MG63 (cell line): ENCODE measurements at regions not wholly inside any gene's neighbourhood (a gene's known extent, or its start where the extent isn't known, plus 50 kb on each side); places are given as distances from the start of the nearest gene placed in this dataset.

Source experiments
- DNase-seq: peaks from one replicate; pipeline ENCODE4 v3.0.0-alpha.2; 2020
- H3K27me3 ChIP-seq: fragments of 250-450 bp; sonication (Bioruptor Pico); 2 replicates; pipeline ENCODE4 v1.5.1; 2020; ENCODE audit warnings: mild to moderate bottlenecking, moderate library complexity
- H3K36me3 ChIP-seq: fragments of 250-450 bp; sonication (Bioruptor Pico); 2 replicates; pipeline ENCODE4 v1.5.1; 2020; ENCODE audit warnings: mild to moderate bottlenecking, moderate library complexity
- H3K4me3 ChIP-seq: fragments of 250-450 bp; sonication (Bioruptor Pico); 2 replicates; pipeline ENCODE4 v1.5.1; 2020; ENCODE audit warnings: mild to moderate bottlenecking, moderate library complexity
- H3K9me3 ChIP-seq: fragments of 250-450 bp; sonication (Bioruptor Pico); 2 replicates; pipeline ENCODE4 v1.5.1; 2020; ENCODE audit warnings: mild to moderate bottlenecking, moderate library complexity

DNA sequence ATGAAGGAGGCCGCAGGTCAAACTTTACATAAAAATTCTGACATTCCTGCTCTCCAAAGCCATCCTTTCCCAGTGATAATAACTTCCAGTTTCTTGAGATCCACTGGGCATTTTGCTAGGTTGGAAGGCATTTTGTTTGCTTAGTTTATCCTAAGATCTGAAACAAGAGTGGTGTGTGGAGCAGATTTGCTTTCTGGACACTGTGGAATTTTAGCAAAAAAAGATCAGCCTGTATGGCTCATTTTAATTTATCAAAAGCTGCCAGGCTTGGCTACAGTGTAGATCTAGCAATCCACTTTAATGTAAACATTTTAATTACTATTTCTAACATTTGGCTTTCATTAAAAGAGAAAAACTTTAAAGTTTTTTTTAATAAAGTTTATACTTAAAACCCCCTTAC, 124.8 kb downstream of the SAMD9 start:
- no peak for DNase-seq
- H3K4me3 ChIP-seq: no peak overlapping the region

DNA sequence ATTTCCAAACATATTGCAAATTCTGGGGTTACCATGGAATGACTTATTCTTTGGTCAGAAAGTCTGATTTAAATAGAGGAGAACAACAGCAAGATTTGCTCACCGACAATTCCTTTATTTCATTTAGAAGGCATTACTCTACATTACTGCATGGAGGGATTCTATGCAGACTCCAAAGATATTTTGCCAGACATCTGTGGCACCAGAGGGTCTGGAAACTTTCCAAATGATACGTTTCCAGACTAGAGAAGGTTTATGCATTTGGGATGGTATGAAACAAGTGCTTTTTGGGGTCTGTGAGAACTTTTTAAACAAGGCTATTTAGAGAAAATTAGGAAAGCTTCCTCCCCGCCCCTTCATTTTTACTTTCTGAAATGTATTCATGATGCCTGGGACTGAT, 125.3 kb downstream of the SAMD9 start:
- Histone ChIP-seq H3K4me3 (no peak overlapping the region), H3K9me3 (no peaks in the 10 kb centered on the region), H3K36me3 (no peaks in the 10 kb centered on the region), H3K27me3 (no peaks in the 10 kb centered on the region)
- DNase-seq: no peak

More for the DNA sequence above, 124.8 kb downstream of the SAMD9 start:
- H3K36me3 ChIP-seq: no peaks in the 10 kb centered on the region
- H3K9me3 ChIP-seq: no peaks in the 10 kb centered on the region
- H3K27me3 ChIP-seq: no peaks in the 10 kb centered on the region

DNA sequence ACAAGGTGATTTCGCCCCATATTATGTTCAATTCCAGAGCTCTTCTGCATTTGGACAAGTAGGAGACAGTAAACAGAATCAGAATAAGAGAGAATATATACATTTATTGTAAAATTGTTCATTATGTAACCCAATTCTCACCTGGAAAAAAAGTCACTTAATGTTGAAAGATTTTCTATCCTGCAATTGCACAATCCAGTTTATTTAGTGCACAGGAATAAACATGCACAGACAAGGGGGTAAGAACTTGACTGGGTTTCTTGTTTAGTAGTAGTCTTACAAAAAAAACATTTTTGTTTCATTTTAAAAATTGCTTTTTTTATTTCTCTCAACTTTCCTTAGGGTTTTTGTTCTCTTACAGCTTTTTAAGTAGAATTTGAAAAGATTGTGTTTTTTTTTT, 126.6 kb downstream of the SAMD9 start:
- Histone ChIP-seq H3K4me3 (no peak overlapping the region), H3K27me3 (no peaks in the 10 kb centered on the region), H3K9me3 (no peaks in the 10 kb centered on the region), H3K36me3 (no peaks in the 10 kb centered on the region)
- DNase-seq: no peak

DNA sequence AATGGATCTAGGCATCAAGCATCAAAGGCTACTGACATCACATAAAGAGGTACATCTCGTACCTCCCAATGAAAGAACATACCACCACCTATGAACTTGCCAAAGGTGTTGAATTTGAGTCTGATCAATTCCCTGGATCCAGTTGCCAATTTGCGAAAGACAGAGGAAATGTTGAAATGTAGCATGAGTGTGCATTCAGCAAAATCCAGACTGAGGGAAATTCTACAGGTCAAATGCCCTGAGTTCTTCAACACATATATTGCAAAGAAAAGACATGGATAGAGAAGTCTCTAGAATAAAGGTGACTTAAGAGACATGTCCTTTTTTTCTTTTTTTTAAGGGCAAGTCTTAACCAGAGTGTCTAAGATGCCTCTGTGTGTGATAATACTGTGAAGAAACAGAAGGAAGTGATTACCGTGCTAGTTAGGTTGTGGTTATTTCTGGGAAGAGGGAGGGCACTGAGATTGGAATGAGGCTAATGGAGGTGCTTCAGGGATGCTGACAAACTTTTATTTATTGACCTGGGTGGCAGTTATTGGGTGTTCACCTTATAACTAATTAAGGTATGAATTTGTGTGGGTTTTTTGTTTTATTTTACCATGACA, 128.7 kb downstream of the SAMD9 start:
- Histone ChIP-seq H3K4me3 (no peak overlapping the region), H3K36me3 (no peaks in the 10 kb centered on the region), H3K9me3 (no peaks in the 10 kb centered on the region), H3K27me3 (no peaks in the 10 kb centered on the region)
- no peak for DNase-seq

DNA sequence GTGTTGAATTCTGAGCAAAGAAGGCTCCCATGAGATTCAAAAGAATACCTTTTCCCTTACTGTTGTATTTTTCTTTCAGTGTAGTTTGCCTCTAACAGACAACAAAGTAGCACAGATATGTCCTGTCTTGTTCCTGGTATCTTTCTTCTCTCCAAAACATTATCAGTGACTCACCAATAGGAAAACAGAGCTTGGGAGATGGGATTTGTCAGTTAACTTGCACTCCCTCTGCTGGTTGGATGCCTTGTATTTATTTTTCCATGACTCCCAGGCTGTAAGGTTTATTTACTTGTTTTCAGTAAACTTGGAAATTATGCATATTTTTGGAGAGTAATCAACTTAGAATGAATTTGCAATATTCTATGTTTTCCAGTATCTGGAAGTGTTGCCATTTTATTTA, 129.7 kb downstream of the SAMD9 start:
- H3K27me3 ChIP-seq: no peaks in the 10 kb centered on the region
- H3K4me3 ChIP-seq: no peak overlapping the region
- H3K36me3 ChIP-seq: no peaks in the 10 kb centered on the region
- H3K9me3 ChIP-seq: peaks cover 1% of the 10 kb centered on the region; the same call in 1 of the 2 replicates
- no peak for DNase-seq

DNA sequence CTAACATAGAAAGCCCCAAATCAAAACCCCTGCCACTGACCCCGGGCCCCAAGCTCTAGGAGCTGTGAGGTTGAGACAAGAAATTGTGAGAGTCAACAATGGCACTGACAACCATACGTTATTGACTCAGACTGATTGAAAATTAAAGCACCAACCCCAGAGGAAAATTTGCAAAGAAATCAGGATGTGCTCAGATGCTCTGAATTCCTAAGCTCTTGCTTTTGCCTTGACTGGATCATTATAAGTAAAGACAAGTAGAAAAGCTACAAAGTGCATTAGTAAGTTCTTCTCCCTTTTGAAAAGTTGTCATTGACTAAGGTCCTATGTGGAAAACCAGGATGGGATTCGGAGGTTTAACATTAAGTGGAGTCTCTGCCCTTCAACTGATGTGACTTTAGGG, 130.2 kb downstream of the SAMD9 start:
- H3K4me3 ChIP-seq: no peak overlapping the region
- H3K9me3 ChIP-seq: peaks cover 1% of the 10 kb centered on the region; the same call in 1 of the 2 replicates
- no peaks in the 10 kb centered on the region for H3K27me3 ChIP-seq
- no peak for DNase-seq
- no peaks in the 10 kb centered on the region for H3K36me3 ChIP-seq

DNA sequence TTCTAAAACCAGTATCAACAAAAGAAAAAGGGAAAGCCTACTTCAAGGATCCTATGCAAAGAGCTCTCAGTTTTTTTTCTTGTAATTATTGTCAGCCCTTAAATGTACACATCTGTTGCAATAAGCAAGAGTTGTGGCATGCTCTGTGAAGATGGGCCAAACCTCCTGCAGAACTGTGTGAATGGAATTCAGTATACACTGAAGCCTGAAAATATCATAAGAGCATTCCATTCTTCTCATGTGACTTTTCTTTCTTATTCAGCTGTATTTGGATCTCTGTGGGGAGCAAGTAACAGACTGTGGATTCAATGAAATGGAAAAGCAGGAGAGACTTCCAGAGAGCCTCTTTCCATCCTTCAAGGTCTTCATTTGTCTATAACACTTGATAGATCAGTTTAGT, 130.7 kb downstream of the SAMD9 start:
- Histone ChIP-seq H3K9me3 (peaks cover 1% of the 10 kb centered on the region; the same call in 1 of the 2 replicates), H3K36me3 (no peaks in the 10 kb centered on the region), H3K4me3 (no peak overlapping the region), H3K27me3 (no peaks in the 10 kb centered on the region)
- no peak for DNase-seq

DNA sequence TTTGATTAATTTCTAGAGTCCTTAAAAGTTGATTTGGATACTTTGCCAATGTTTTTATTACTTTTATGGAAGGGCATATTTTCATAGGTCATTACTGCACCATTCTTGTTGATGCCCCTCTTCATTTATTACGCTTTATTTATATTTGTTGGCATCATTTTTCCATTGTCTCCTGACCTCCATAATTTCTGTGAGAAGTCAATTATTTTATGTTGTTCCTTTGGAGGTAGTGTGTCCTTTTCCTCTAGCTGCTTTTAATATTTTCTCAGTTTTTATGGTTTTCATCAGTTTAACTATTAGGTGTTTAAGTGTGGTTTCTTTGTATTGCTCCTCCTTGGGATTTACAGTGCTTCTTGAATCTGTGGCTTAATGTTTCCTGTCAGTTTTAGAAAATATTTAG, 134.9 kb downstream of the SAMD9 start:
- Histone ChIP-seq H3K36me3 (no peaks in the 10 kb centered on the region), H3K4me3 (no peak overlapping the region), H3K27me3 (no peaks in the 10 kb centered on the region), H3K9me3 (peaks cover 1% of the 10 kb centered on the region; the same call in 1 of the 2 replicates)
- no peak for DNase-seq

DNA sequence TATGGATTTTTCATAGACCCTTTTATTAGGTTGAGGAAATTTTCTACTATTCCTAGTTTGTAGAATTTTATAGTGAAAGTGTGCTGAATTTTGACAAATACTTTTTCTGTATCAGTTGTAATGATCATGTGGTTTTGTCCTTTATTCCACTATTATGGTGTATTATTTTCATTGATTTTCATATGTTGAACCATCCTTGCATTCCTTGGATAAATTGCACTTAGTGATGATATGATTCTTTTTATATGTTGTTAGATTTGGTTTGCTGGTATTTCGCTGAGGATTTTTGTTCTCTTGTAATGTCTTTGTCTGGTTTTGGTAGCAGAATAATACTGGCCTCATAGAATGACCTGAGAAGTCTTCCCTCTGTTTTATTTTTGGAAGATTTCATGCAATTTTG, 140.6 kb upstream of the CDK6 start:
- Histone ChIP-seq H3K9me3 (peaks cover 8% of the 10 kb centered on the region), H3K36me3 (no peaks in the 10 kb centered on the region), H3K4me3 (no peak overlapping the region), H3K27me3 (no peaks in the 10 kb centered on the region)
- DNase-seq: no peak

DNA sequence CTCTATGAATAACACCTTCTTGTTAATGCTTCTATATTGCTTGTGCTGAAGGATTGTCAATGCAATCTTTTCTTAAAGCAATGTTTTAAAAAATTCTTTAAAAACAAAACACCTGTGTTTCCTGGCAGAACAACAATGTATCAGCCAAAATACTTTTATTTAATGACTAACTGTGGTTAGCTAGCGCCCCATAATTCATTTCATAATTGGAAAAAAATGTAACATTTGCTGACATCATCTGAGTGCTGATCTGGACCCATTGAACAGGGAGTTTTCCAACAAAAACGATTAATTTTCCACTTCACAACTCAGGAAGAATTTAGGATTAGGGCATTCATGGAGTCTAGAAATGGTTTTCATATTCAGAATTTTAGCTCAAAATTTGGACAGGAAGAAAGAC, 137.6 kb upstream of the CDK6 start:
- DNase-seq: no peak

DNA sequence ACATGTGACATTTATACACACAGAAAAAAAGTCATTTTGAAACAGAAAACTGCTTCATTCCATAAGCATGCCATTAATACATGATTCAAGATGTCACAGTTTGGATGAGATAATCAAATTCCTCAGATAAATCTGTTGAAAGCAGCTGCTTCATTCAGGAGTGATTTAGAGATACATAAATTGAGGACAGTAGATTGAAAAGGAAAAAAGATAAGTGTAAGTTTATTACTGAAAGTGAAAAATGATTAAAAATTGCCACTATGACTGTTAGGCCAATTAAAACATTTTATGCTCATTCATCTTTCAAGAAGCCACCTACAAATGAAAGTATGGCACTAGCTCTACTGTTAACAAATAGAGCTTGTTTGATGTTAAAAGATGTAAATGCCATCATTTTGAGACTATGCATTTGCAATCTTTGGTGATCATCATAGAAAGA, 136.9 kb upstream of the CDK6 start:
- no peak overlapping the region for H3K4me3 ChIP-seq
- no peak for DNase-seq
- H3K36me3 ChIP-seq: no peaks in the 10 kb centered on the region
- H3K9me3 ChIP-seq: peaks cover 8% of the 10 kb centered on the region
- no peaks in the 10 kb centered on the region for H3K27me3 ChIP-seq

More for the DNA sequence above, 137.6 kb upstream of the CDK6 start:
- Histone ChIP-seq H3K9me3 (peaks cover 8% of the 10 kb centered on the region), H3K27me3 (no peaks in the 10 kb centered on the region), H3K4me3 (no peak overlapping the region), H3K36me3 (no peaks in the 10 kb centered on the region)

DNA sequence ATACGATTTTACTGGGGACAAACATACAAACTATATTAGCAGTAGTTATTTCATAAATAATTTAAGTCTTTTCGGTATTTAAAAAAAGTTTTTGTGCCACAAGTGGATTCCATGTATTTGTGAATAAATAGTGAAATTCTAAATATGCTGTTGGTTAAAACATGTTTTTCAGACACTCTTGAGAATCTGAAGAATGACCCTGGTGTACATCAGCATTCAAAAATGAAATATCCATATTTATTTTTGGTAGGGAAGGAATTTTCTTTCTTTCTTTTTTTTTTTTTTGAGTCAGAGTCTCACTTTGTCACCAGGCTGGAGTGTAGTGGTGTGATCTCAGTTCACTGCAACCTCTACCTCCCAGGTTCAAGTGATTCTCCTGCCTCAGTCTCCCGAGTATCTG, 136.1 kb upstream of the CDK6 start:
- H3K36me3 ChIP-seq: no peaks in the 10 kb centered on the region

DNA sequence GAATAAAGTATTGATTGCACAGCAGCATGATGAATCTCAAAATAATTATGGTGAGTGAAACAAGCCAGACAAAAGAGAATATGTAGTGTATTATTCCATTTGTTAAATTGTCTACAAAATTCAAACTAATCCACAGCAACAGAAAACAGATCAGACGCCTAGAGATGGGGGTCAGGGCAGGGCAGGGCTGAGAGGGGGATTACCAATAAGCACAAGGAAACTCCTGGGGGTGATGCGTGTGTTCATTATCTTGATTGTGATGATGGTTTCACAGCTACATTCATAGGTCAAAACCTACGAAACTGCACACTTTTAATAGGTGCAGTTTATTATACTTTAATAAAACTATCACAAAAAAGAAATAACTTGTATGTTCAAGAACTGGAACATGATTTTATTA, 132.7 kb upstream of the CDK6 start:
- Histone ChIP-seq H3K4me3 (no peak overlapping the region), H3K9me3 (no peaks in the 10 kb centered on the region), H3K27me3 (no peaks in the 10 kb centered on the region), H3K36me3 (no peaks in the 10 kb centered on the region)
- no peak for DNase-seq

More for the DNA sequence above, 136.1 kb upstream of the CDK6 start:
- Histone ChIP-seq H3K9me3 (peaks cover 8% of the 10 kb centered on the region), H3K4me3 (no peak overlapping the region), H3K27me3 (no peaks in the 10 kb centered on the region)
- DNase-seq: no peak

DNA sequence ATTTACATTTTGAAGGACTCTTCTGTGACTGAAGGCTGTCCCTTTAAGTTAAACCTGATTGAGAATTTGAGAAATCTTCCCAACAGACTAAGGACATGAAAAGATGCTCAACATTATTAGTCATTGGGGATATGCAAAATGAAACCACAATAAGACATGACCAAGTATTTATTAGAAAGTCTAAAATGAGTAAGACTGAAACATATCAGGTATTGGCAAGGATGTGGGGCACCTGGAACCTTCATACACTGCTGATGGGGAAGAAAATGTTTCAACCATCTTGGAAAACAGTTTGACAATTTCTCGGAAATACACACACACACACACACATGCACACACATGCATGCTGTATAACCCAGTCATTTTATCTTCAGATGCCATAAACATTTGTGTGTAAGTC, 132.1 kb upstream of the CDK6 start:
- DNase-seq: no peak
- H3K4me3 ChIP-seq: no peak overlapping the region
- no peaks in the 10 kb centered on the region for H3K27me3 ChIP-seq
- H3K36me3 ChIP-seq: no peaks in the 10 kb centered on the region
- H3K9me3 ChIP-seq: no peaks in the 10 kb centered on the region

DNA sequence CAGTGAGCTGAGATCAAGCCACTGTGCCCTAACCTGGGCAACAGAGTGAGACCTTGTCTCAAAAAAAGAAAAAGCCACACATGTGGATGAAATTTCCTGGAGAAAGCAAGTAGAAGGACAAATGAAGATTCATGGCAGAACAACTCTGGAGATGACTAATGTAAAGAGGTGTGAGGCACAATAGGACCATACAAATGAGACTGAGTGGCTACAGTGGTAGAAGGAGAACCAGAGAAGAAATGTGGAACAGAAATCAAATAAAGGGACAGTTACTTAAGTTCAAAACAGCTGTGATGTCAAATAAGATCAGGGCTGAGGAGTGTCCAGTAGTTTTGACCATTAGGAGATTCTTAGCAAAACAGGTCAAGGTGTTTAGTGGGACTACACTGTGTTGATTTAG, 130.9 kb upstream of the CDK6 start:
- DNase-seq: no peak
- Histone ChIP-seq H3K36me3 (no peaks in the 10 kb centered on the region), H3K4me3 (no peak overlapping the region), H3K27me3 (no peaks in the 10 kb centered on the region), H3K9me3 (no peaks in the 10 kb centered on the region)

DNA sequence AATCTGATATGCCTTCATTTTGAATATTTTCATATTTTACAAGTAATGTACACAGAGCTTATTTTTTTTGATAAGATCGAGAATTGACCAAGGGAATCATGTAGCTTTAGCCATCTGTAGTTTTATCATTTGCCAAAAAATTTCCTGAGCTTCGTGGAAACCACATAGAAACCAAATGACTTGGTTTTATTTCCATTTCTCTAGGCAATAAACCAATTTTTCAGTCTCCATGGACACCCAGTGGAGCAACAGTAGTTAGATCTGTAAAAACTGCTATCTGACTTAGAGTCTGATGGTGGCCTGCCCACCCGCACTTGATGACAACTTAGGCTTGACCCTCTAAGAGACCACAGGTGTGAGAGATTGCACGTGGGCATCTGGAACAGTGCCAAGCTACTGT, 127.8 kb upstream of the CDK6 start:
- H3K27me3 ChIP-seq: no peaks in the 10 kb centered on the region
- no peak overlapping the region for H3K4me3 ChIP-seq
- H3K36me3 ChIP-seq: no peaks in the 10 kb centered on the region
- H3K9me3 ChIP-seq: no peaks in the 10 kb centered on the region
- DNase-seq: no peak

DNA sequence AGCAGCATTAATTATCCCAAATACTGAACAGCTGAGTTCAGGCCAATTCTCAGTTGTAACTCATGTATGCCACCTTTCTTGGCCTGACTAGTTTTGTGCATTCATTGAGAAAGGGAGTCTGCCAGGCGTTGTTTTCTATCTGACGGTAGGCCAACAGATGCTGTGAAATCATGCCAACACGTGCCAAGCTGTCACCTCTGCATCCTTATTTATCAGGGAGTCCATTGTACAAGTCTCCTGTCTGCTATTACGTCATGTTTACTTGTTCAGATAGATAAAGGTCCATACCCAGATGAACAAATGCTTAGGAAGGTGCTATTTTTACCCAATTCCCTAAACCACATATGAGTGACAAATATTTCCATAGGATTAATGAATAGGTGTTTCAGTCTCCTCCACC, 127.2 kb upstream of the CDK6 start:
- Histone ChIP-seq H3K27me3 (no peaks in the 10 kb centered on the region), H3K9me3 (no peaks in the 10 kb centered on the region), H3K36me3 (no peaks in the 10 kb centered on the region), H3K4me3 (no peak overlapping the region)
- no peak for DNase-seq

DNA sequence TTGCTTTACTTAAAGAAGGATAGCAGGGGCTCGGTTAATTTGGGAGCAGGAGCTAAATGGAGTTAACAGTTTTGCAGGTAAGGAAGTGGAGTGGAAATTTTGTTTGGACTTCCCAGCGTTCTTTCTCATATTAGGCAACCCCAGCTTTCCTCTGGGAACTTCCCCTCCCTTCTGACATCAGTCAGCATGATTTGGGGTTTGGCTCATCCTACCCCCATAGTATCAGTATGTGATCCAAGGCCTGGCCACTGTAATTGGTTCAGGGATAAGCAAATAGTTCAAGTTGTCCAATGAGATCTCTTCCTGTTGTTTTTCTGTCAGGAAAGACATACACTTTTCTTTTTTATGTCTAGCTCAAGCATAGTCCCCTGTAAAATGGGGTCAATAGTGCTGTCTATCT, 125.6 kb upstream of the CDK6 start:
- no peak for DNase-seq
- H3K36me3 ChIP-seq: no peaks in the 10 kb centered on the region
- H3K4me3 ChIP-seq: no peak overlapping the region
- no peaks in the 10 kb centered on the region for H3K9me3 ChIP-seq
- no peaks in the 10 kb centered on the region for H3K27me3 ChIP-seq

DNA sequence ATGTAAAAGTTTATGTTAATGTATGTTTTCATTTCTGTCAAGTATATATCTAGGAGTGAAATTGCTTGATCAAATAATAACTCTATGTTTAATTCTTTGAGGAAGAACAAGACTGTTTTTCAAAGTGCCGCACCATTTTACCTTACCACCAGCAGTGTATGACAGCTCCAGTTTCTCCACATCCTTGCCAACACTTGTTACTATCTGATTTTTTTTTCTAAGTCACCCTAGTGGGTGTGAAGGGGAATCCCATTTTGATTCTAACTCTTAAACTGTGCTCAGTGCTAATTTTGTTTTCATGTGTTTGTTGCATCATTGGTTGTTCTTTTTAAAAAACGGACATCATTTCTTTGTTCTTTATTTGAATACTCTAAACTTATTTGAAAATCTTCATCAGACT, 120.2 kb upstream of the CDK6 start:
- no peak for DNase-seq
- Histone ChIP-seq H3K27me3 (no peaks in the 10 kb centered on the region), H3K9me3 (0 out of 2 replicates have a peak, but pooled peaks cover 2% of the 10 kb centered on the region), H3K36me3 (no peaks in the 10 kb centered on the region), H3K4me3 (no peak overlapping the region)
